Stimulated activated naive CD8-positive, alpha-beta T cell treated with anti-CD3 and anti-CD28 coated beads, Interleukin-15, amount 100 ng/mL, for 72 hours (primary cell): ENCODE measurements at regions not wholly inside any gene's neighbourhood (a gene's known extent, or its start where the extent isn't known, plus 50 kb on each side); places are given as distances from the start of the nearest gene placed in this dataset.
A peak's percentile ranks its signal among the peaks of the same experiment; 100 is the strongest.

ENCODE experiments used
- ATAC-seq: fragments of 150-1000 bp; cut with Tn5 transposase; 2 replicates; pipeline ENCODE4 v1.10.0; 2021; ENCODE audit warnings: mild to moderate bottlenecking, moderate library complexity
- DNase-seq, 2 donors: peaks; one replicate each; pipeline ENCODE4 v3.0.0; 2021 to 2022
- H3K27ac Mint-ChIP-seq, 2 donors: one replicate each; pipeline ENCODE4 v1.8.0; 2022; ENCODE audit warnings: mild to moderate bottlenecking in 2 of 2, mixed read lengths in 2 of 2, moderate library complexity in 2 of 2
- H3K27me3 Mint-ChIP-seq: one replicate; pipeline ENCODE4 v1.8.0; 2022; ENCODE audit warnings: mixed read lengths
- H3K4me1 Mint-ChIP-seq: one replicate; pipeline ENCODE4 v1.8.0; 2022; ENCODE audit warnings: mild to moderate bottlenecking, mixed read lengths
- H3K4me3 Mint-ChIP-seq, 2 donors: one replicate each; pipeline ENCODE4 v1.8.0; 2022; ENCODE audit warnings: mild to moderate bottlenecking in 2 of 2, mixed read lengths in 2 of 2, moderate library complexity in 1 of 2
- H3K9me3 Mint-ChIP-seq, 2 donors: one replicate each; pipeline ENCODE4 v1.8.0; 2022; ENCODE audit warnings: mixed read lengths in 2 of 2

- no peak for ATAC-seq
- H3K9me3 Mint-ChIP-seq = peaks cover 18 to 47% of the 10 kb centered on the region in 2 donors
- H3K4me1 Mint-ChIP-seq = no peaks in the 10 kb centered on the region
- H3K27ac Mint-ChIP-seq = no peak overlapping the region
- peaks cover 19% of the 10 kb centered on the region for H3K27me3 Mint-ChIP-seq
- no peak for DNase-seq
- no peak overlapping the region for H3K4me3 Mint-ChIP-seq
Observed at GRCh38 chr12:58046271-58046670, 104.9 kb downstream of the ATP23 start.

GRCh38 chr12:58051378-58051777 is 110.0 kb downstream of the ATP23 start:
- ATAC-seq = no peak
- Mint-ChIP-seq H3K27ac (no peak overlapping the region), H3K4me3 (no peak overlapping the region), H3K9me3 (peaks cover 18 to 42% of the 10 kb centered on the region in 2 donors), H3K4me1 (no peaks in the 10 kb centered on the region), H3K27me3 (peaks cover 9% of the 10 kb centered on the region)
- no peak for DNase-seq

GRCh38 chr12:58064666-58065065 is 123.3 kb downstream of the ATP23 start:
- Mint-ChIP-seq H3K27me3 (peaks cover 14% of the 10 kb centered on the region), H3K4me3 (no peak overlapping the region), H3K27ac (no peak overlapping the region), H3K4me1 (no peaks in the 10 kb centered on the region), H3K9me3 (peaks cover 0 to 5% of the 10 kb centered on the region in 2 donors)
- DNase-seq (no peak), ATAC-seq (no peak)

- Mint-ChIP-seq H3K27me3 (no peaks in the 10 kb centered on the region), H3K4me1 (no peaks in the 10 kb centered on the region), H3K27ac (no peak overlapping the region), H3K4me3 (no peak overlapping the region), H3K9me3 (no peaks in the 10 kb centered on the region)
- ATAC-seq (no peak), DNase-seq (no peak)
Observed at GRCh38 chr12:58066296-58066695, 124.9 kb downstream of the ATP23 start.

GRCh38 chr12:58067610-58068387 is 126.4 kb downstream of the ATP23 start:
- no peaks in the 10 kb centered on the region for H3K9me3 Mint-ChIP-seq
- DNase-seq (no peak), ATAC-seq (peak; percentile 31)
- H3K27me3 Mint-ChIP-seq = no peaks in the 10 kb centered on the region
- H3K27ac Mint-ChIP-seq = no peak overlapping the region
- H3K4me1 Mint-ChIP-seq = no peaks in the 10 kb centered on the region
- H3K4me3 Mint-ChIP-seq = no peak overlapping the region

- ATAC-seq = no peak
Observed at GRCh38 chr12:58068706-58069105, 127.3 kb downstream of the ATP23 start.

GRCh38 chr12:58069268-58069963 is 128.0 kb downstream of the ATP23 start:
- Mint-ChIP-seq H3K4me3 (no peak overlapping the region), H3K9me3 (no peaks in the 10 kb centered on the region), H3K4me1 (no peaks in the 10 kb centered on the region), H3K27ac (no peak overlapping the region), H3K27me3 (no peaks in the 10 kb centered on the region)
- no peak for ATAC-seq
- DNase-seq = no peak

More at GRCh38 chr12:58068706-58069105, 127.3 kb downstream of the ATP23 start:
- Mint-ChIP-seq H3K27me3 (no peaks in the 10 kb centered on the region), H3K9me3 (no peaks in the 10 kb centered on the region), H3K4me3 (no peak overlapping the region), H3K27ac (no peak overlapping the region), H3K4me1 (no peaks in the 10 kb centered on the region)
- DNase-seq = no peak

- Mint-ChIP-seq H3K27me3 (no peaks in the 10 kb centered on the region), H3K27ac (no peak overlapping the region), H3K4me3 (no peak overlapping the region), H3K9me3 (no peaks in the 10 kb centered on the region), H3K4me1 (no peaks in the 10 kb centered on the region)
- ATAC-seq (no peak), DNase-seq (no peak)
Observed at GRCh38 chr12:58071994-58072393, 130.6 kb downstream of the ATP23 start.

- H3K4me1 Mint-ChIP-seq = no peaks in the 10 kb centered on the region
- H3K27me3 Mint-ChIP-seq = peaks cover 6% of the 10 kb centered on the region
- H3K4me3 Mint-ChIP-seq = no peak overlapping the region
- no peak for ATAC-seq
- DNase-seq = no peak
- no peaks in the 10 kb centered on the region for H3K9me3 Mint-ChIP-seq
- no peak overlapping the region for H3K27ac Mint-ChIP-seq
Observed at GRCh38 chr12:58074259-58074658, 132.9 kb downstream of the ATP23 start.

- Mint-ChIP-seq H3K9me3 (no peaks in the 10 kb centered on the region), H3K27ac (no peak overlapping the region), H3K4me3 (no peak overlapping the region), H3K27me3 (peaks cover 6% of the 10 kb centered on the region), H3K4me1 (no peaks in the 10 kb centered on the region)
- DNase-seq = no peak
- ATAC-seq = no peak
Observed at GRCh38 chr12:58079806-58080205, 138.4 kb downstream of the ATP23 start.

- Mint-ChIP-seq H3K9me3 (no peaks in the 10 kb centered on the region), H3K4me1 (no peaks in the 10 kb centered on the region), H3K27ac (no peak overlapping the region), H3K4me3 (no peak overlapping the region), H3K27me3 (peaks cover 16% of the 10 kb centered on the region)
- ATAC-seq (no peak), DNase-seq (no peak)
Observed at GRCh38 chr12:58081488-58081887, 140.1 kb downstream of the ATP23 start.

GRCh38 chr12:58082996-58083395 is 141.6 kb downstream of the ATP23 start:
- Mint-ChIP-seq H3K4me3 (no peak overlapping the region), H3K27ac (no peak overlapping the region), H3K27me3 (peaks cover 22% of the 10 kb centered on the region), H3K4me1 (no peaks in the 10 kb centered on the region), H3K9me3 (no peaks in the 10 kb centered on the region)
- no peak for DNase-seq
- no peak for ATAC-seq

GRCh38 chr12:58086006-58086405 is 144.6 kb downstream of the ATP23 start:
- H3K27ac Mint-ChIP-seq = no peak overlapping the region
- no peaks in the 10 kb centered on the region for H3K9me3 Mint-ChIP-seq
- H3K4me1 Mint-ChIP-seq = no peaks in the 10 kb centered on the region
- no peak overlapping the region for H3K4me3 Mint-ChIP-seq
- H3K27me3 Mint-ChIP-seq = peaks cover 15% of the 10 kb centered on the region
- ATAC-seq (no peak), DNase-seq (no peak)

GRCh38 chr12:58086930-58087329 is 145.6 kb downstream of the ATP23 start:
- Mint-ChIP-seq H3K27me3 (peaks cover 15% of the 10 kb centered on the region), H3K9me3 (no peaks in the 10 kb centered on the region)
- no peak for ATAC-seq

GRCh38 chr12:58087423-58088127 is 146.2 kb downstream of the ATP23 start:
- ATAC-seq (no peak), DNase-seq (no peak)
- H3K9me3 Mint-ChIP-seq = no peaks in the 10 kb centered on the region
- H3K27me3 Mint-ChIP-seq = peaks cover 15% of the 10 kb centered on the region
- H3K4me3 Mint-ChIP-seq = no peak overlapping the region
- H3K27ac Mint-ChIP-seq = no peak overlapping the region
- no peaks in the 10 kb centered on the region for H3K4me1 Mint-ChIP-seq

More at GRCh38 chr12:58086930-58087329, 145.6 kb downstream of the ATP23 start:
- no peak for DNase-seq
- H3K27ac Mint-ChIP-seq = no peak overlapping the region
- no peak overlapping the region for H3K4me3 Mint-ChIP-seq
- no peaks in the 10 kb centered on the region for H3K4me1 Mint-ChIP-seq

GRCh38 chr12:58089588-58089987 is 148.2 kb downstream of the ATP23 start:
- no peak for DNase-seq
- no peak overlapping the region for H3K4me3 Mint-ChIP-seq
- H3K4me1 Mint-ChIP-seq = no peaks in the 10 kb centered on the region
- ATAC-seq = no peak
- peaks cover 25% of the 10 kb centered on the region for H3K27me3 Mint-ChIP-seq
- H3K27ac Mint-ChIP-seq = no peak overlapping the region
- no peaks in the 10 kb centered on the region for H3K9me3 Mint-ChIP-seq
